K562 (cell line): ENCODE measurements at regions not wholly inside any gene's neighbourhood (a gene's known extent, or its start where the extent isn't known, plus 50 kb on each side); places are given as distances from the start of the nearest gene placed in this dataset.

Experiments
- ELF4 ChIP-seq: fragments of 450-650 bp; formaldehyde crosslinking; IDR thresholded peaks from 2 replicates; pipeline ENCODE4 v1.4.0; 2022; ENCODE audit warnings: missing genetic modification characterization
- ESRRB ChIP-seq: fragments of 250-450 bp; sonication (Bioruptor Pico); IDR thresholded peaks from 2 replicates; pipeline ENCODE4 v1.5.0; 2020; ENCODE audit warnings: mild to moderate bottlenecking, moderate library complexity, borderline replicate concordance
- FOXK1 ChIP-seq: sonication (generic); formaldehyde crosslinking; IDR thresholded peaks from 2 replicates; pipeline ENCODE4 v1.8.0; 2022; ENCODE audit warnings: missing genetic modification reagents, mild to moderate bottlenecking, borderline replicate concordance
- MAFG ChIP-seq: fragments of 450-650 bp; conservative IDR thresholded peaks from 2 replicates; pipeline ENCODE4 v1.6.1; 2016; ENCODE audit warnings: missing genetic modification characterization, missing compliant biosample characterization
- SAFB2 ChIP-seq: fragments of 200-400 bp; formaldehyde crosslinking; IDR thresholded peaks from 2 replicates; pipeline ENCODE4 v1.6.1; 2018; ENCODE audit warnings: borderline replicate concordance, low read length, low read depth, moderate library complexity; ENCODE audit not compliant: severe bottlenecking
- TGIF2 ChIP-seq: sonication (generic); formaldehyde crosslinking; IDR thresholded peaks from 2 replicates; pipeline ENCODE4 v1.8.1; 2022; ENCODE audit warnings: mild to moderate bottlenecking, missing genetic modification reagents, moderate library complexity
- ZBTB43 ChIP-seq: sonication (generic); formaldehyde crosslinking; IDR thresholded peaks from 2 replicates; pipeline ENCODE4 v1.8.0; 2023; ENCODE audit warnings: mild to moderate bottlenecking, missing genetic modification reagents
- ZNF75A ChIP-seq: fragments of 450-650 bp; formaldehyde crosslinking; IDR thresholded peaks from 2 replicates; pipeline ENCODE4 v1.4.0; 2020; ENCODE audit warnings: mild to moderate bottlenecking
- ZNF764 ChIP-seq: fragments of 250-450 bp; sonication (Bioruptor Pico); IDR thresholded peaks from 2 replicates; pipeline ENCODE4 v1.4.0; 2020; ENCODE audit warnings: low read depth, mild to moderate bottlenecking, moderate library complexity
- TF ChIP-seq, protein P1 (sequence below): fragments of 450-650 bp; IDR thresholded peaks from 2 replicates; pipeline ENCODE4 v1.6.1; 2016; ENCODE audit warnings: mild to moderate bottlenecking, moderate library complexity
- TF ChIP-seq, protein P2 (sequence below): fragments of 450-650 bp; formaldehyde crosslinking; IDR thresholded peaks from 2 replicates; pipeline ENCODE4 v1.4.0; 2020; ENCODE audit warnings: mild to moderate bottlenecking, moderate library complexity
- TF ChIP-seq, protein P3 (sequence below): fragments of 150-350 bp; conservative IDR thresholded peaks from 2 replicates; pipeline ENCODE4 v1.6.1; 2014; ENCODE audit warnings: low read length

GRCh38 chr15:29924750-29925149 lies 102.5 kb upstream of the TJP1 start (continued):
- TF ChIP-seq, protein P1, sequence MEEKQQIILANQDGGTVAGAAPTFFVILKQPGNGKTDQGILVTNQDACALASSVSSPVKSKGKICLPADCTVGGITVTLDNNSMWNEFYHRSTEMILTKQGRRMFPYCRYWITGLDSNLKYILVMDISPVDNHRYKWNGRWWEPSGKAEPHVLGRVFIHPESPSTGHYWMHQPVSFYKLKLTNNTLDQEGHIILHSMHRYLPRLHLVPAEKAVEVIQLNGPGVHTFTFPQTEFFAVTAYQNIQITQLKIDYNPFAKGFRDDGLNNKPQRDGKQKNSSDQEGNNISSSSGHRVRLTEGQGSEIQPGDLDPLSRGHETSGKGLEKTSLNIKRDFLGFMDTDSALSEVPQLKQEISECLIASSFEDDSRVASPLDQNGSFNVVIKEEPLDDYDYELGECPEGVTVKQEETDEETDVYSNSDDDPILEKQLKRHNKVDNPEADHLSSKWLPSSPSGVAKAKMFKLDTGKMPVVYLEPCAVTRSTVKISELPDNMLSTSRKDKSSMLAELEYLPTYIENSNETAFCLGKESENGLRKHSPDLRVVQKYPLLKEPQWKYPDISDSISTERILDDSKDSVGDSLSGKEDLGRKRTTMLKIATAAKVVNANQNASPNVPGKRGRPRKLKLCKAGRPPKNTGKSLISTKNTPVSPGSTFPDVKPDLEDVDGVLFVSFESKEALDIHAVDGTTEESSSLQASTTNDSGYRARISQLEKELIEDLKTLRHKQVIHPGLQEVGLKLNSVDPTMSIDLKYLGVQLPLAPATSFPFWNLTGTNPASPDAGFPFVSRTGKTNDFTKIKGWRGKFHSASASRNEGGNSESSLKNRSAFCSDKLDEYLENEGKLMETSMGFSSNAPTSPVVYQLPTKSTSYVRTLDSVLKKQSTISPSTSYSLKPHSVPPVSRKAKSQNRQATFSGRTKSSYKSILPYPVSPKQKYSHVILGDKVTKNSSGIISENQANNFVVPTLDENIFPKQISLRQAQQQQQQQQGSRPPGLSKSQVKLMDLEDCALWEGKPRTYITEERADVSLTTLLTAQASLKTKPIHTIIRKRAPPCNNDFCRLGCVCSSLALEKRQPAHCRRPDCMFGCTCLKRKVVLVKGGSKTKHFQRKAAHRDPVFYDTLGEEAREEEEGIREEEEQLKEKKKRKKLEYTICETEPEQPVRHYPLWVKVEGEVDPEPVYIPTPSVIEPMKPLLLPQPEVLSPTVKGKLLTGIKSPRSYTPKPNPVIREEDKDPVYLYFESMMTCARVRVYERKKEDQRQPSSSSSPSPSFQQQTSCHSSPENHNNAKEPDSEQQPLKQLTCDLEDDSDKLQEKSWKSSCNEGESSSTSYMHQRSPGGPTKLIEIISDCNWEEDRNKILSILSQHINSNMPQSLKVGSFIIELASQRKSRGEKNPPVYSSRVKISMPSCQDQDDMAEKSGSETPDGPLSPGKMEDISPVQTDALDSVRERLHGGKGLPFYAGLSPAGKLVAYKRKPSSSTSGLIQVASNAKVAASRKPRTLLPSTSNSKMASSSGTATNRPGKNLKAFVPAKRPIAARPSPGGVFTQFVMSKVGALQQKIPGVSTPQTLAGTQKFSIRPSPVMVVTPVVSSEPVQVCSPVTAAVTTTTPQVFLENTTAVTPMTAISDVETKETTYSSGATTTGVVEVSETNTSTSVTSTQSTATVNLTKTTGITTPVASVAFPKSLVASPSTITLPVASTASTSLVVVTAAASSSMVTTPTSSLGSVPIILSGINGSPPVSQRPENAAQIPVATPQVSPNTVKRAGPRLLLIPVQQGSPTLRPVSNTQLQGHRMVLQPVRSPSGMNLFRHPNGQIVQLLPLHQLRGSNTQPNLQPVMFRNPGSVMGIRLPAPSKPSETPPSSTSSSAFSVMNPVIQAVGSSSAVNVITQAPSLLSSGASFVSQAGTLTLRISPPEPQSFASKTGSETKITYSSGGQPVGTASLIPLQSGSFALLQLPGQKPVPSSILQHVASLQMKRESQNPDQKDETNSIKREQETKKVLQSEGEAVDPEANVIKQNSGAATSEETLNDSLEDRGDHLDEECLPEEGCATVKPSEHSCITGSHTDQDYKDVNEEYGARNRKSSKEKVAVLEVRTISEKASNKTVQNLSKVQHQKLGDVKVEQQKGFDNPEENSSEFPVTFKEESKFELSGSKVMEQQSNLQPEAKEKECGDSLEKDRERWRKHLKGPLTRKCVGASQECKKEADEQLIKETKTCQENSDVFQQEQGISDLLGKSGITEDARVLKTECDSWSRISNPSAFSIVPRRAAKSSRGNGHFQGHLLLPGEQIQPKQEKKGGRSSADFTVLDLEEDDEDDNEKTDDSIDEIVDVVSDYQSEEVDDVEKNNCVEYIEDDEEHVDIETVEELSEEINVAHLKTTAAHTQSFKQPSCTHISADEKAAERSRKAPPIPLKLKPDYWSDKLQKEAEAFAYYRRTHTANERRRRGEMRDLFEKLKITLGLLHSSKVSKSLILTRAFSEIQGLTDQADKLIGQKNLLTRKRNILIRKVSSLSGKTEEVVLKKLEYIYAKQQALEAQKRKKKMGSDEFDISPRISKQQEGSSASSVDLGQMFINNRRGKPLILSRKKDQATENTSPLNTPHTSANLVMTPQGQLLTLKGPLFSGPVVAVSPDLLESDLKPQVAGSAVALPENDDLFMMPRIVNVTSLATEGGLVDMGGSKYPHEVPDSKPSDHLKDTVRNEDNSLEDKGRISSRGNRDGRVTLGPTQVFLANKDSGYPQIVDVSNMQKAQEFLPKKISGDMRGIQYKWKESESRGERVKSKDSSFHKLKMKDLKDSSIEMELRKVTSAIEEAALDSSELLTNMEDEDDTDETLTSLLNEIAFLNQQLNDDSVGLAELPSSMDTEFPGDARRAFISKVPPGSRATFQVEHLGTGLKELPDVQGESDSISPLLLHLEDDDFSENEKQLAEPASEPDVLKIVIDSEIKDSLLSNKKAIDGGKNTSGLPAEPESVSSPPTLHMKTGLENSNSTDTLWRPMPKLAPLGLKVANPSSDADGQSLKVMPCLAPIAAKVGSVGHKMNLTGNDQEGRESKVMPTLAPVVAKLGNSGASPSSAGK: no peak
- TF ChIP-seq, protein P2, sequence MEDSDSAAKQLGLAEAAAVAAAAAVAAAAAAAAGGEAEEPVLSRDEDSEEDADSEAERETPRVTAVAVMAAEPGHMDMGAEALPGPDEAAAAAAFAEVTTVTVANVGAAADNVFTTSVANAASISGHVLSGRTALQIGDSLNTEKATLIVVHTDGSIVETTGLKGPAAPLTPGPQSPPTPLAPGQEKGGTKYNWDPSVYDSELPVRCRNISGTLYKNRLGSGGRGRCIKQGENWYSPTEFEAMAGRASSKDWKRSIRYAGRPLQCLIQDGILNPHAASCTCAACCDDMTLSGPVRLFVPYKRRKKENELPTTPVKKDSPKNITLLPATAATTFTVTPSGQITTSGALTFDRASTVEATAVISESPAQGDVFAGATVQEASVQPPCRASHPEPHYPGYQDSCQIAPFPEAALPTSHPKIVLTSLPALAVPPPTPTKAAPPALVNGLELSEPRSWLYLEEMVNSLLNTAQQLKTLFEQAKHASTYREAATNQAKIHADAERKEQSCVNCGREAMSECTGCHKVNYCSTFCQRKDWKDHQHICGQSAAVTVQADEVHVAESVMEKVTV (CRISPR knock-in tag): no peak
- TF ChIP-seq FOXK1 (CRISPR knock-in tag): no peak
- no peak for TF ChIP-seq ESRRB (CRISPR knock-in tag)
- TF ChIP-seq ZBTB43 (CRISPR knock-in tag): no peak
- TF ChIP-seq ZNF764 (CRISPR knock-in tag): no peak
- TF ChIP-seq TGIF2 (CRISPR knock-in tag): no peak
- no peak for TF ChIP-seq MAFG (tag)
- no peak for TF ChIP-seq ELF4 (CRISPR knock-in tag)
- TF ChIP-seq SAFB2: no peak
- no peak for TF ChIP-seq ZNF75A (CRISPR knock-in tag)
- TF ChIP-seq, protein P3, sequence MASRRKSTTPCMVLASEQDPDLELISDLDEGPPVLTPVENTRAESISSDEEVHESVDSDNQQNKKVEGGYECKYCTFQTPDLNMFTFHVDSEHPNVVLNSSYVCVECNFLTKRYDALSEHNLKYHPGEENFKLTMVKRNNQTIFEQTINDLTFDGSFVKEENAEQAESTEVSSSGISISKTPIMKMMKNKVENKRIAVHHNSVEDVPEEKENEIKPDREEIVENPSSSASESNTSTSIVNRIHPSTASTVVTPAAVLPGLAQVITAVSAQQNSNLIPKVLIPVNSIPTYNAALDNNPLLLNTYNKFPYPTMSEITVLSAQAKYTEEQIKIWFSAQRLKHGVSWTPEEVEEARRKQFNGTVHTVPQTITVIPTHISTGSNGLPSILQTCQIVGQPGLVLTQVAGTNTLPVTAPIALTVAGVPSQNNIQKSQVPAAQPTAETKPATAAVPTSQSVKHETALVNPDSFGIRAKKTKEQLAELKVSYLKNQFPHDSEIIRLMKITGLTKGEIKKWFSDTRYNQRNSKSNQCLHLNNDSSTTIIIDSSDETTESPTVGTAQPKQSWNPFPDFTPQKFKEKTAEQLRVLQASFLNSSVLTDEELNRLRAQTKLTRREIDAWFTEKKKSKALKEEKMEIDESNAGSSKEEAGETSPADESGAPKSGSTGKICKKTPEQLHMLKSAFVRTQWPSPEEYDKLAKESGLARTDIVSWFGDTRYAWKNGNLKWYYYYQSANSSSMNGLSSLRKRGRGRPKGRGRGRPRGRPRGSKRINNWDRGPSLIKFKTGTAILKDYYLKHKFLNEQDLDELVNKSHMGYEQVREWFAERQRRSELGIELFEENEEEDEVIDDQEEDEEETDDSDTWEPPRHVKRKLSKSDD: no peak
